WERI-Rb-1 (cell line): ENCODE measurements at regions not wholly inside any gene's neighbourhood (a gene's known extent, or its start where the extent isn't known, plus 50 kb on each side); places are given as distances from the start of the nearest gene placed in this dataset.

ENCODE experiments used
- DNase-seq: peaks from one replicate; pipeline ENCODE4 v3.0.0-alpha.2; 2020
- H3K27ac ChIP-seq: fragments of 250-450 bp; sonication (Bioruptor Pico); 2 replicates; pipeline ENCODE4 v1.5.1; 2020; ENCODE audit warnings: mild to moderate bottlenecking, moderate library complexity
- H3K27me3 ChIP-seq: fragments of 250-450 bp; sonication (Bioruptor Pico); 2 replicates; pipeline ENCODE4 v1.5.1; 2021; ENCODE audit warnings: mild to moderate bottlenecking, low read depth, moderate library complexity; ENCODE audit not compliant: insufficient read depth, severe bottlenecking
- H3K36me3 ChIP-seq: fragments of 250-450 bp; sonication (Bioruptor Pico); 2 replicates; pipeline ENCODE4 v1.5.1; 2020; ENCODE audit warnings: mild to moderate bottlenecking, moderate library complexity
- H3K4me3 ChIP-seq: 2 replicates; pipeline ENCODE4 v1.5.1; 2011; ENCODE audit warnings: low read depth, mild to moderate bottlenecking, control low read depth, low read length
- H3K9me3 ChIP-seq: fragments of 250-450 bp; sonication (Bioruptor Pico); 2 replicates; pipeline ENCODE4 v1.5.1; 2021; ENCODE audit warnings: mild to moderate bottlenecking, moderate library complexity; ENCODE audit not compliant: severe bottlenecking
- TF ChIP-seq, protein P1 (sequence below): IDR thresholded peaks from 2 replicates; pipeline ENCODE4 v1.5.1; 2011; ENCODE audit warnings: low read depth, mild to moderate bottlenecking, control low read depth, inconsistent platforms, low read length

DNA sequence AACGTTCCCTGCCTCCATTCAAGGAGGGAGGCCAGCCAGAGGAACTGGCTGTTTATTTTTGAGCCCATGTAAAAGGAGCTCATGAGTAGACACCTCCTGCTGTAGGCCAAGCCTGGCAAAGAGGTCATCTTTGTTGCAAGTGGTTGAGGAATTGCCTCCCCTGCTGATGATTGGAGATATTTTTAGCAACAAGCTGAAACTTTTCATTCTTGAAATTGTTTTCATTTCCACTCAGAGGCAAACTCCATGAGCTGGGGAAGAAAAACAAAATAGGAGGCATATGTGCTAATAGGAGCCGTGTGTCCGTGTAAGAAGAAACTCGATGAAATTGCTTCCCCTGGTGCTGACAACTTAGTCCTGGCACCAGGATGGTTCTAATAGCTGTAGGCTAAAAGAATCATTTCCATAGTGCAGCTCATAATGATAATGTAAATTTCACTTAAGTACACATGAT, 440.1 kb upstream of the FAR2 start:
- TF ChIP-seq, protein P1, sequence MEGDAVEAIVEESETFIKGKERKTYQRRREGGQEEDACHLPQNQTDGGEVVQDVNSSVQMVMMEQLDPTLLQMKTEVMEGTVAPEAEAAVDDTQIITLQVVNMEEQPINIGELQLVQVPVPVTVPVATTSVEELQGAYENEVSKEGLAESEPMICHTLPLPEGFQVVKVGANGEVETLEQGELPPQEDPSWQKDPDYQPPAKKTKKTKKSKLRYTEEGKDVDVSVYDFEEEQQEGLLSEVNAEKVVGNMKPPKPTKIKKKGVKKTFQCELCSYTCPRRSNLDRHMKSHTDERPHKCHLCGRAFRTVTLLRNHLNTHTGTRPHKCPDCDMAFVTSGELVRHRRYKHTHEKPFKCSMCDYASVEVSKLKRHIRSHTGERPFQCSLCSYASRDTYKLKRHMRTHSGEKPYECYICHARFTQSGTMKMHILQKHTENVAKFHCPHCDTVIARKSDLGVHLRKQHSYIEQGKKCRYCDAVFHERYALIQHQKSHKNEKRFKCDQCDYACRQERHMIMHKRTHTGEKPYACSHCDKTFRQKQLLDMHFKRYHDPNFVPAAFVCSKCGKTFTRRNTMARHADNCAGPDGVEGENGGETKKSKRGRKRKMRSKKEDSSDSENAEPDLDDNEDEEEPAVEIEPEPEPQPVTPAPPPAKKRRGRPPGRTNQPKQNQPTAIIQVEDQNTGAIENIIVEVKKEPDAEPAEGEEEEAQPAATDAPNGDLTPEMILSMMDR = no peak
- DNase-seq = no peak
- no peak overlapping the region for H3K4me3 ChIP-seq
- no peaks in the 10 kb centered on the region for H3K27me3 ChIP-seq
- H3K36me3 ChIP-seq = no peaks in the 10 kb centered on the region
- H3K9me3 ChIP-seq = no peaks in the 10 kb centered on the region
- no peak overlapping the region for H3K27ac ChIP-seq

DNA sequence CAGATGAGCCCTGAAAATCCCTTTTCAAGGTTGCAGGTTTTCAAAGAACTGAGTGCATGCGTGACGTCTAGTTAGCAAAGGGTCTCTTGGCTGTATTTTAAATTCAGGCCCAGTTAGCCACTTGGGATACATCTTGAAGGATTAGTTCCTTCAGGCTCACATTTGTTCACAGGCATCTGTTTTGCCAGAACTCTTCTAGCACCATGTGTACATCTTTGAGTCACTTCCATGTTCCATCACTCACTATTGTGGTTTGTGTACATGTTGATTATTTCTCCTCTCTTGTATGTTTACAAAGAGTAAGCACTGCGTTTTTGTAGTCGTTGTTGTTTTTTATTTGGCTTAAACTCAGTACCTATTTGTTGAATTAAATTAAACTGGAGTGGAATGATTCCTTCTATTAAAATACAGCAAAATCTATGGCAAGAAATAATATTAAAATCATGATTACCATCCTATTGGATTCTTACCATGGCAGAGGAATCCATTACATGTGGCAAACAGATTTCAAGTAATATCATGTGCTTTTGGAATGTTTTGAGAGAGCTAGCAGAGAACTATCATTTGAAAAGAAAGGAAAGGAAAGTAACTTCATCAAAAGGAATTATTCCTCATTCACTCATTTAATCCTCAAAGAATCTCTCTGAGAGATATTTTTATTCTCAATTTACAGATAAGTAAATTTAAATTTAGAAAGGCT, 438.9 kb upstream of the FAR2 start:
- Histone ChIP-seq H3K27ac (no peak overlapping the region), H3K4me3 (no peak overlapping the region), H3K27me3 (no peaks in the 10 kb centered on the region), H3K9me3 (no peaks in the 10 kb centered on the region), H3K36me3 (no peaks in the 10 kb centered on the region)
- no peak for DNase-seq
- TF ChIP-seq, protein P1 = no peak

DNA sequence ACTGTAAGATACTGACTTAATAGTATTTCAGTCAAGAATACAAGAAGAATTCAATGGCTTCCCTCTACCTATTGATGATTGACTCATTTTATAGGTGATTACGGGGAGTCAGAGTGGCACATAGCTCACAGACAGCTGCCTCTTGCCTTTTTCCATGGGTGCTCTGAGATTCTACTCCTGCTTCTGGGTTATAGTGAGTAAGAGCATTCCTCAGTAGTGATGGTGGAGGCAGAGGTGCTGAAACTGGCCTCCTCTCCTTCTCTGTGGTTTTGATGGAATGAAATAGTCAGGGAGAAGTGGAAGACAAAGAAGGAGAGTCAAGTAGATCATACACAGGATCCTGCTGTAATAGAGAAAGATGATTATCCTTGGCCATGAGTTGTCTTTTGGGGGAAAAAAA, 438.2 kb upstream of the FAR2 start:
- Histone ChIP-seq H3K36me3 (no peaks in the 10 kb centered on the region), H3K9me3 (no peaks in the 10 kb centered on the region), H3K27ac (no peak overlapping the region), H3K4me3 (no peak overlapping the region), H3K27me3 (no peaks in the 10 kb centered on the region)
- TF ChIP-seq, protein P1 = no peak
- DNase-seq = no peak

DNA sequence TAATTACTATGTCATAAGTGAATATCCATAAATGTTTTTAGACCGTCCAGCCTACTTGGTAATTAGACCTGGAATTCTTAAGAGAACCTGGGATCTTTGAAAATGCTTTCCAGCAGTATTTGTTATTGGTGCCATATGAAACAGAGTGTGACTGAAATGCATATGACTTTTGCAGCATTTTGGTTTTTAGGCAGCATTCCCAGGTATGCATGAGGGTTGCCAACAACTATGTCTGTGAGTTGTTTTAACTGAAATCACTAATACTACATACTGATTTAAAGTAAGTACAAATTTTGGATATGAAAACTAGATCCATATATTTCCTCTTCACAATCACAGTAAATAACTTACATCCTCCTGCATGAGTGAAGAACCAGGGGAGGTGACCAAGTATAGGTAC, 437.7 kb upstream of the FAR2 start:
- Histone ChIP-seq H3K27me3 (no peaks in the 10 kb centered on the region), H3K9me3 (no peaks in the 10 kb centered on the region), H3K4me3 (no peak overlapping the region), H3K27ac (no peak overlapping the region), H3K36me3 (no peaks in the 10 kb centered on the region)
- no peak for DNase-seq
- TF ChIP-seq, protein P1 = no peak

DNA sequence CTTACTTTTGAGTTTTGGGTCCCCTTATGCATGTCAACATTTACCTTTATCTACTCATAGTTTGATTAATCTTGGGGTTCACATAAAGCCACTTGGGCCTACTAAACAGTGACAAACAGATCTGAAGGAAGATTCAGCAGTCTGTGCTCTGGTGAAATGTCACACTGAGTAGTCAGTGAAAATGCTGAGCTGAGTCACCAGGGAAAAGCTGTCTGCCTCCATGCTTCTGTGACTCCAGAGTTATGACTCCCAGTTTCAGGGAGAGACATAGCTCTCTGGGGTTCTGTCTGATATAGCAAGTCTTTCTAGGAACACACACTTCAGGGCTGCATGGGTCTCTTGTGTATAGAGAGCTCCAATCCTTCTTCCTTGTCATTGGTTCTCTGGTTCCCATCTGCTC, 406.3 kb upstream of the FAR2 start:
- H3K27me3 ChIP-seq = no peaks in the 10 kb centered on the region
- DNase-seq = no peak
- TF ChIP-seq, protein P1 = no peak
- H3K4me3 ChIP-seq = no peak overlapping the region
- no peak overlapping the region for H3K27ac ChIP-seq
- H3K9me3 ChIP-seq = no peaks in the 10 kb centered on the region
- no peaks in the 10 kb centered on the region for H3K36me3 ChIP-seq

DNA sequence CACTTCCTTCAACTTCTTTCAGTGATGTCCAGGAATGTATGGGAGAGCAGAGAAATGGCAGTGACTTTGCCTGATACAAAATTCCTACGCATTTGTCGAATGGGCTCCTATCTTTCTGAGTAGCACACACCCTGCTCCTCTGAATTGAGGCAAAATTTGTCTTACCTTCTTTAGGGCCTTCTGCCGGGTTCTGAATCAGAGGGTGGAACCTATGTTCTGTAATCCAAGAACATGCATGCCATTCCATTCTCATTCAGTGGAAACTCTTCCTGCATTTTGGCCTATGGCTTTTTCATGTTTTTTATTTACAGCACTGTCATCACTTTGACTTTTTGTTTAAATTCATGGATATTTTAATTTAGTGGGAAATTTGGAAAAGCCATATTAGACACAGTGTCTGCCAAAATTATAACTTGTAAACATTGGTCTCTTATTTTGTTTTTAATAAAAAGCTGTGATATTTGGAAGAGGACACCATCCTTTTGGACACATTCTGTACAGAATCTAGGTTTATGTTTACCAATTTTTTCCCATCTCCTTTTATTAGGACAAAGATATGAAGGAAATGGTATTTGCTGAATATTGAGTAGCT, 402.2 kb upstream of the FAR2 start:
- no peak overlapping the region for H3K27ac ChIP-seq
- TF ChIP-seq, protein P1 = no peak
- DNase-seq = no peak
- H3K36me3 ChIP-seq = no peaks in the 10 kb centered on the region
- no peaks in the 10 kb centered on the region for H3K9me3 ChIP-seq
- no peak overlapping the region for H3K4me3 ChIP-seq
- H3K27me3 ChIP-seq = no peaks in the 10 kb centered on the region
